ENCODE measurements at regions not wholly inside any gene's neighbourhood (a gene's known extent, or its start where the extent isn't known, plus 50 kb on each side); places are given as distances from the start of the nearest gene placed in this dataset.

DNA sequence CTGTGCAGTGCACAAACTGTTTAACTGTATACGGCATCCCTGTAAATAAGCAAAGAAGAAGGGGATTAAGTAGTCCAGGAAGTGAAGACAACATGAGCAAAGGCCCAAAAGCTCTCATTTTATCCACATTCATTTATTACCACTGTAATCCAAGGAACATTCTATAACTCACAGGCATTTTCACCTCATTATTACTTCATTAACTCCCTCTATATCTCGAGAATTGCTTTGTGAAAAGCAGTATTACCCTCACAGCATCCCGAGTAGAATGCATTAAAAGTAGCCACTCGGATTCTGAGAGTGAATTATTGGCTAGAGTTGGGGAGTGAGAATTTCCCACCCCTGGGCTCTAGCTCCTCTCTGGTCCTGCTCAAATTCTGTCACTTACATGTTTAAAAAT, 51.0 kb upstream of the CHCHD3 start:
- DNase-seq (ENCODE audit: low read depth), result no peak
- TF ChIP-seq, protein P1, sequence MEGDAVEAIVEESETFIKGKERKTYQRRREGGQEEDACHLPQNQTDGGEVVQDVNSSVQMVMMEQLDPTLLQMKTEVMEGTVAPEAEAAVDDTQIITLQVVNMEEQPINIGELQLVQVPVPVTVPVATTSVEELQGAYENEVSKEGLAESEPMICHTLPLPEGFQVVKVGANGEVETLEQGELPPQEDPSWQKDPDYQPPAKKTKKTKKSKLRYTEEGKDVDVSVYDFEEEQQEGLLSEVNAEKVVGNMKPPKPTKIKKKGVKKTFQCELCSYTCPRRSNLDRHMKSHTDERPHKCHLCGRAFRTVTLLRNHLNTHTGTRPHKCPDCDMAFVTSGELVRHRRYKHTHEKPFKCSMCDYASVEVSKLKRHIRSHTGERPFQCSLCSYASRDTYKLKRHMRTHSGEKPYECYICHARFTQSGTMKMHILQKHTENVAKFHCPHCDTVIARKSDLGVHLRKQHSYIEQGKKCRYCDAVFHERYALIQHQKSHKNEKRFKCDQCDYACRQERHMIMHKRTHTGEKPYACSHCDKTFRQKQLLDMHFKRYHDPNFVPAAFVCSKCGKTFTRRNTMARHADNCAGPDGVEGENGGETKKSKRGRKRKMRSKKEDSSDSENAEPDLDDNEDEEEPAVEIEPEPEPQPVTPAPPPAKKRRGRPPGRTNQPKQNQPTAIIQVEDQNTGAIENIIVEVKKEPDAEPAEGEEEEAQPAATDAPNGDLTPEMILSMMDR (IDR thresholded peaks at IDR 0.05; ENCODE audit: low read depth, low read length), result no peak
- TF ChIP-seq, protein P2, sequence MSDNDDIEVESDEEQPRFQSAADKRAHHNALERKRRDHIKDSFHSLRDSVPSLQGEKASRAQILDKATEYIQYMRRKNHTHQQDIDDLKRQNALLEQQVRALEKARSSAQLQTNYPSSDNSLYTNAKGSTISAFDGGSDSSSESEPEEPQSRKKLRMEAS (IDR thresholded peaks at IDR 0.05; ENCODE audit: low read depth, low read length), result no peak
- TF ChIP-seq MYC (IDR thresholded peaks at IDR 0.05; ENCODE audit: low read depth, low read length) (no peak), POLR2A (IDR thresholded peaks at IDR 0.05; ENCODE audit: extremely low read depth, insufficient read length) (no peak)
- no peak overlapping the region for H3K4me3 ChIP-seq (ENCODE audit: low read depth, low read length)

DNA sequence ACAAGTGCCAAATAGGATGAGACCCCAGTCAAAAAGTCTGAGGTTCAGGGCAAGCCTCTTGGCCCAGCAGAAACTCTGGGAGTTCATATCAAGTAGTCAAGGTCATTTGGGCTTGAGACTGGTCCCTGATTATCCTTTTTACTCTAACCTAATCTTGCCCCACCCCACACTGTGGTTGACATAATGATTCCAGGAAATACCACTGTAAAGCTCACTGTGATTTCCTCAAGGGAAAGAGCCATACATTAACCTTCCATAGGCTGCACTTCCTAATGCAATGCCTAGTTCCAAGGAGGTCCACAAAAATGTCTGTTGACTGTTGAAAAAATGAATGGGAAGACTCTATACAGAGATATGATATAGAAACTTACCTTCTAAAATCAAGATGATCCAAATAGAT, 52.9 kb upstream of the CHCHD3 start:
- TF ChIP-seq POLR2A (IDR thresholded peaks at IDR 0.05; ENCODE audit: extremely low read depth, insufficient read length), result no peak
- TF ChIP-seq, protein P1 (IDR thresholded peaks at IDR 0.05; ENCODE audit: low read depth, low read length), result no peak
- TF ChIP-seq, protein P2 (IDR thresholded peaks at IDR 0.05; ENCODE audit: low read depth, low read length), result no peak
- no peak for TF ChIP-seq MYC (IDR thresholded peaks at IDR 0.05; ENCODE audit: low read depth, low read length)
- H3K4me3 ChIP-seq (ENCODE audit: low read depth, low read length), result no peak overlapping the region
- no peak for DNase-seq (ENCODE audit: low read depth)

DNA sequence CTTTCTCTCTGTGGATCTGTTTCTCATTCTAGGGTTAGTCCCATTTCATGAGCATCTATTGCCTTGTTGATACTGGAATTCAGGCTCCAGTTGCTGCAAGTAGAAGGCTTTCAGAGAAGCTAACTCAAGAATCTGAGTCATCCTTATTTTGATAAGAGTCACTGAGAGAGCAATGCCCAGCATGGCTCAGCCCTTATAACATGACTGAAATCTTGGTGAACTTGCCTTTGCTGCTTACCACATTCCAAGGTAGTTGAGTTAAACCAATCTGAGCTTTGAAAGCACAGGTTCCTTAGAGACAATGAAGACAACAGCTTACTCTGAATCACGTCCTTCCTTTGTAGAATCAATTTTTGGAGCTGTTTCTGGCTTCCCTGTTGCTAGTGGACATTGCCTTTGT, 53.6 kb upstream of the CHCHD3 start:
- no peak overlapping the region for H3K4me3 ChIP-seq (ENCODE audit: low read depth, low read length)
- DNase-seq (ENCODE audit: low read depth), result no peak
- no peak for TF ChIP-seq POLR2A (IDR thresholded peaks at IDR 0.05; ENCODE audit: extremely low read depth, insufficient read length)
- TF ChIP-seq MYC (IDR thresholded peaks at IDR 0.05; ENCODE audit: low read depth, low read length), result no peak
- TF ChIP-seq, protein P2 (IDR thresholded peaks at IDR 0.05; ENCODE audit: low read depth, low read length), result no peak
- TF ChIP-seq, protein P1 (IDR thresholded peaks at IDR 0.05; ENCODE audit: low read depth, low read length), result no peak

DNA sequence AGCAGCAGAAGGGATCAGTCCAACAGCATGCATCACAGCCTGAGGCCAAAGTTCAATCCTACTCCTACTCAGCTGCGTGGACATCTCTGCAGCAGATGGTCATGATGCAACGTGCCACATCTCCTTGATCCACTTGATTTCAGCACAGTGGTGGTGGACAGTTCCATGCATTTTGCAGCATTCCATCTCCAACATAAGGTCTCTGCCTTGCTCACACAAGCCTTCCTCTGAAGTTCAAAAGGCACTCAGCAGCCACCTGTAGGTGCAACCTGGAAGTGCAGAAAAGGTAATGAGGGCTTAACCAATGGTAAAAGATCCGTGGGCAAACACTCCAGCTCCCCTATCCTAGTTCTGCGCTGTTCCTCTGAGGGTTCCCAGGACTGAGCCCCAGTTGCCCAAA, 57.5 kb upstream of the CHCHD3 start:
- DNase-seq (ENCODE audit: low read depth), result peak; percentile 66
- TF ChIP-seq POLR2A (IDR thresholded peaks at IDR 0.05; ENCODE audit: extremely low read depth, insufficient read length), result no peak
- TF ChIP-seq, protein P2 (IDR thresholded peaks at IDR 0.05; ENCODE audit: low read depth, low read length), result 0 out of 2 replicates have a peak, but pooled peaks have one; percentile 50
- TF ChIP-seq, protein P1 (IDR thresholded peaks at IDR 0.05; ENCODE audit: low read depth, low read length), result peak; percentile 48
- TF ChIP-seq MYC (IDR thresholded peaks at IDR 0.05; ENCODE audit: low read depth, low read length), result 0 out of 2 replicates have a peak, but pooled peaks have one; percentile 7
- H3K4me3 ChIP-seq (ENCODE audit: low read depth, low read length), result no peak overlapping the region

DNA sequence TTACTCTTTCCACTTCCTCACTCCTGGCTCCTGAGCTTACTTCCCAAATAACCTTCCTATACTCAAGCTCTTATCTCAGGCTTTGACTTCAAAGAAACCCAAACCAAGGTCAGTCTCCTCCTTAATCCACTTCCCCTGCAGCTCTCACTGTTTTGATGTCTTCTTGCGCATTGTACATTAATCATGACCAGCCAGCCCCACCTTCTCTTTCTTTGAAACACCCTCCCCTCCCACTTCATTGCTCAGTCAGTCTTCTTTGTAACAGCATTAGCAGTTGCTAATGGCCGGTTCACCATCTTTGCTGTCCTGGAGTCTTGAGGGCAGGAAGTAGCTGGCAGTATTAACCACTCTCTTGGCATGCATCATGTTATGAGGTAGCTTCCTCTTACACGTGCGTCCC, 57.9 kb upstream of the CHCHD3 start:
- H3K4me3 ChIP-seq (ENCODE audit: low read depth, low read length), result no peak overlapping the region
- TF ChIP-seq MYC (IDR thresholded peaks at IDR 0.05; ENCODE audit: low read depth, low read length), result no peak
- TF ChIP-seq, protein P2 (IDR thresholded peaks at IDR 0.05; ENCODE audit: low read depth, low read length), result no peak
- TF ChIP-seq, protein P1 (IDR thresholded peaks at IDR 0.05; ENCODE audit: low read depth, low read length), result no peak
- TF ChIP-seq POLR2A (IDR thresholded peaks at IDR 0.05; ENCODE audit: extremely low read depth, insufficient read length), result no peak
- DNase-seq (ENCODE audit: low read depth), result peak; percentile 19

Data from NB4 (cell line).